Skeletal muscle cell (primary cell): ENCODE measurements at regions not wholly inside any gene's neighbourhood (a gene's known extent, or its start where the extent isn't known, plus 50 kb on each side); places are given as distances from the start of the nearest gene placed in this dataset.

Experiments used
- DNase-seq: peaks from one replicate; pipeline ENCODE4 v3.0.0-alpha.2; 2010; ENCODE audit warnings: low read depth
- H3K4me3 ChIP-seq: 2 replicates; pipeline ENCODE4 v1.5.1; 2011; ENCODE audit warnings: low read depth, mild to moderate bottlenecking, control low read depth, low read length, moderate library complexity

GRCh38 chr2:14816069-14817060 lies 183.8 kb downstream of the LRATD1 start:
- no peak overlapping the region for H3K4me3 ChIP-seq
- DNase-seq, result no peak

- DNase-seq, result no peak
- H3K4me3 ChIP-seq, result no peak overlapping the region
These were observed 185.3 kb downstream of the LRATD1 start for GRCh38 chr2:14817848-14818247.

GRCh38 chr2:14826518-14826917 lies 194.0 kb downstream of the LRATD1 start:
- no peak for DNase-seq

DNA sequence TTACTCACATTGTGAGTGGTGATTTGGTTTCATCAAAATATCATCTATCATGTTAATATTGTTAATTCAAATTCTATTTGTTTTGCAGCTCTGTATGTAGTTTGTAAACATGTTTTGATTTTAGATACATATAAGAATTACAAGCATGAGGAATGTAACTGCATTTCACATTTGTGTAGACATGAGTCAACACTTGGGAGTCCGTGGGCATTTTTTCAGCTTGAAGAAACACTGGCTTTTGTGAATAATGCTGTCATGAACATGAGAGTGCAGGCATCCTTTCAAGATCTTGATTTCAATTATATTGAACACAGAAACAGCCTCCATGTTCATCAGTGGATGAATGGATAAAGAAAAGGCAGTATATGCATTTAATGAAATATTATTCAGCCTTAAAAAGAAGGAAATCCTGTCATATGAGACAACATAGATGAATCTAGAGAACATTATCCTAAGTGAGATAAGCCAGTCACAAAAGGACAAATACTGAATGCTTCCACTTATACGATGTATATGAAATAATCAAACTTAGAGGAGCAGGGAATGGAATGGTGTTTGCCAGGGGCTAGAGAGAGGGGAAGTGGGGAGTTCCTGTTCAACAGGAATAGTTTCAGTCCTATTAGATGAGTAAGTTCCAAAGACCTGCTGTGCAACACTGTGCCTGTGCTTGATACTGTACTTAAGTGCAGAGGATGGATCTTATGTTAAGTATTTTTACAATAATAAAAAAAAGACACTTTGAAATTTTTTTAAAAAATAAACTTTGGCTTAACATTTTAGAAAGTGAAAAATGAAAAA lies 194.9 kb downstream of the LRATD1 start:
- no peak for DNase-seq
- H3K4me3 ChIP-seq, result no peak overlapping the region

More at GRCh38 chr2:14826518-14826917, 194.0 kb downstream of the LRATD1 start:
- no peak overlapping the region for H3K4me3 ChIP-seq

- no peak overlapping the region for H3K4me3 ChIP-seq
- DNase-seq, result no peak
These were observed 195.7 kb downstream of the LRATD1 start for GRCh38 chr2:14828223-14828622.

GRCh38 chr2:14828968-14829367 lies 196.5 kb downstream of the LRATD1 start:
- no peak overlapping the region for H3K4me3 ChIP-seq
- no peak for DNase-seq

DNA sequence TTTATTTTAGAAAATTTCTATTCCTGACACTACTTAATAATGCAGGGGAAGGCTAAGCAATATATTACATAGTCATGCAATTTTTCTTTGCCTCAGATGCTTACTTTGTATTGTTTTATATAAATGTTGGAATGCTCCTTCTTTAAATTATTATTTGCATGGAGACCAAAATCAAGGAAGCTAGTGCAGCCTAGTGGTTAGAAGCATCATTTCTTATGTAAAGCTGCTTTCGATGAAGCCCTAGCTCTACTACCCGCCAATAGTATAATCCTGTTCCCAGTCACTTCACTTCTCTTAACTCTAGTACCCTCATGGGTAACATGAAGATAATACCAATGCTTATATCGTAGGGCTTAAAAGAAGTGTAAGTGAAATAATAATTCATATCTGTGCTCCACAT lies 198.9 kb downstream of the LRATD1 start:
- no peak overlapping the region for H3K4me3 ChIP-seq
- DNase-seq, result no peak

DNA sequence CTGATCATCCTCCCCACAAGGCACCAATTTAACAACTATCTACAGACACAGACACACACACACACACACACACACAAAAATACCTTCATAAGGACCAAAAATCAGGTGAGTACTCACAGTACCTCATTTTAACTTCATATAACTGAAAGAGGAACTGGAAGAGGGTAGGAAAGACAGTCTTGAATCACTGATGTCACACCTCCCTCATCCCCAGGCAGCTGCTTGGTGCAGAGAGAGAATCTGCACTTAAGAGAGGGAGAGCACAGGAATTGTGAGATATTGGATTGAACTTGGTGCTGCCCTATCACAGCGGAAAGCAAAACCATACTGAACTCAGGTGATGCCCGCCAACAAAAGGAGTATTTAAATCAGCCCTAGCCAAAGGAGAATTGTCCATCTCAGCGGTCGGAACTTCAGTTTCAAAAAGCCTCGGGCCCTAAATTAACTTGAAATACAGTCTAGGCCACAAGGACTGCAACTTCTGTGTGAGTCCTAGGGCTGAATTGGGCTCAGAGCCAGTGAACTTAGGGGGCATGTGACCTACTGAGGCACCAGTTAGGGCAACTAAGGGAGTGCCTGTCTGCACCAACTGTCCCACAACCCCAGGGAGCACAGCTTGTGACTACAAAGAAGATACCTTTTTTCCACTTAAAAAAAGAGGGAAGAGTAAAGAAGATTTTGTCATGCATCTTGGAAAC lies 211.1 kb downstream of the LRATD1 start:
- no peak overlapping the region for H3K4me3 ChIP-seq
- DNase-seq, result no peak

DNA sequence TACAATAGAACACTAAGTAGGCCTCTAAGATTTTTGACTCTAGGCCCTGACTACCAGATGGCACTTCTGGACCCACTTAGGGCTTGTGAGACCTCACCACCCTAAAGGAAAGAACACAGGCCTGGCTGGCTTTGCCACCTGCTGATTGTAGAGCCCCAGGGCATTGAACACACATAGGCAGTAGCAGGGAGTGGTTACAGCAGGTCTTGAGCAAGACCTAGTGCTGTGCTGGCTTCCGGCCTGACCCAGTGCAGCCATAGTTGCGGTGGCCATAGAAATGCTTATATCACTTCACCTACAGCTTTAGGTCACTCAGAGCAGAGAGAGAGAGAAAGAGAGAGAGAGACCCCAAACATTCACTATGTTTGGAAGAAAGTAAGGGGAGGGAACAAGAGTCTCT lies 223.2 kb downstream of the LRATD1 start:
- DNase-seq, result no peak
- no peak overlapping the region for H3K4me3 ChIP-seq

DNA sequence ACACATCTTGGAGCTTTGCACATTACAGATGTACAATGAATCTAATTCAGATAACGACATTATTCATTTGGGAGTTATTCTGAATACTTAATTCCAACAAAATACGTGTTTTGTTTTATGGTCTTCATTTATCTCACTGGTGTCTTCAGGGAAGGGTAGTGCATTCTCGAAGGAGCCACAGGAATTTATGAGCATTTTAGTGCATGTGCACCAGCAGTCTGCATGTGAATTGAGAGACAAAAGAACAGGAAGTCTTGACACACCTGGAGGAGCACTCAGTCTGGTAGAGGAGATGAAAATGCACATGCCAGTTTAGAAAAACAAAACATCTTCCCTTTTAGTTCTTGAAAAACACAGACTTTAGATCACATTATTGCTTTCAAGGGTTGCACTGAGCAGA lies 228.7 kb downstream of the LRATD1 start:
- no peak for DNase-seq
- no peak overlapping the region for H3K4me3 ChIP-seq

DNA sequence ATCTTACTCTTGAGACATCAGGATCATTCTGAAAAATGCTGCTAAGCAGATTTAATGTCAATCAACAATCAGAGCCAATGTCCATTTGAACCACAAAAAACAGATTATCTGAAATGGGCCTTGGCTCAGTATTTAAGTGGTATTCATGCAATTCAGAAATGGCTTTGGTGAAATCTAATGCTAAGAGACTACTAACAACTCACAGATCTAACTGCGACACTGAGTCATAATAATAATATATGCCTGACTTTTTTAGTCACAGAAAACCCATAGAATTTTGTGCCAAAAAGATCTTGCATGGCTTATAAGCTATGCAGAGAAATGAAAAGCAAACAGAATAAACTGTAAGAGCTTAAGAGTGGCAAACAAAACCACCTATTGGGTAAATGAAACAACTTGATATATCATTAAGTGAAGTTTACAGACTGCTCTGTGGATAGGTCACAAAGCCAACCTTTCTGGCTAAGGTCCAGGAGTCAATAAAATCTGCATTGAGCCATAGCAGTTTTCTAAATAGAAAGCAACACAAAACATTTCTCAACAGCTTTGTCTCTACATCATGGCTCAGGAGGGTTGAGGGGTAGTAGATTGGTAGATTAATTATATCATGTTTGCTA lies 234.3 kb downstream of the LRATD1 start:
- DNase-seq, result no peak
- H3K4me3 ChIP-seq, result no peak overlapping the region

DNA sequence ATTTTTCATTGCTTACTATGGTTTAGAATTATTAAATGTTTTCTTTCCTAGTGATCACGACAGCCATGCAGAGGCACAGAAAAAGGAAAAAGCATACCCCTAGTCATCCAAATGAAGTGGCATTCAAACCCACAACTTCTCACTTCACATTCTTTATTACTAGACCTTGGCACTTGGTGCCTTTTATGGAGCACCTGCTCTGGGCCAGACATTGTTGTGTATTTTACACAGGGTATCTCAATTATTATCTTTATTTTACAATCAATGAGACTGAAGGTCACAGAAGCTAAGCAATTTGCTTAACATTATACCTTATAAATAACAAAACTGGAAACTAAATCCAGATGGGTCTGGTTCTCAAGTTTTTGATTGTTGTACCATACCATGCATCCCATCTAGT lies 235.3 kb downstream of the LRATD1 start:
- DNase-seq, result no peak
- H3K4me3 ChIP-seq, result no peak overlapping the region

GRCh38 chr2:14872779-14873325 lies 240.3 kb downstream of the LRATD1 start:
- no peak for DNase-seq
- H3K4me3 ChIP-seq, result no peak overlapping the region

DNA sequence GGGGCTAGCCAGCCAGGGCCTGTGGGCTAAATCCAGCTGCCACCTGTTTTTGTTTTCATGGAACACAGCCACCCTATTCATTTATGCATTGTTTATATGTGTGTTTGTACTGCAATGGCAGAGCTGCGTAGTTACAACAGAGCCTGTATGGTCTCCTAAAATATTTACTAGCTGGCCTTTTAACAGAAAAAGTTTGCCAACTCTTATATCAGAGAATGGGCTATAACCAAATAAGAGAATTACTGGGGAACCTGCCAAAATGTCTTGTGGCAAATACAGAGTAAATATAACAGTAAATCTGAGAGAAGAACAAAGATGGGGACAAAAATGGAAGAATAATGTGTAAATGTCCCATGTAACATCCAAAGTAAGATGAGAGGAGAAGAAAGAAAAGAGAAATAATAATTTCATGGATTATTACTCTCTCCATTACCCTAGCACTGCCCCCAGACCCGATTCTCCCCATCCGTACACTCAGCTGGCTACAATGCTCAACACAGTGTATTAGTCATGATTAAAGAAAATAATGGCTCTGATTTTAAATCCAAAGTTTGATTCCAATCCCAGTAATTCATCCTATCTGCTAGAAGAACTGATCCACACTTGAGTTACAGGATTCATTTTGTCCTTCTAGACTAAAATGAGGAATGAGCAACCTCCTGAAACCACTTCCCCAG lies 249.3 kb downstream of the LRATD1 start:
- H3K4me3 ChIP-seq, result no peak overlapping the region
- DNase-seq, result no peak

GRCh38 chr2:14884651-14885050 lies 252.1 kb downstream of the LRATD1 start:
- DNase-seq, result no peak
- no peak overlapping the region for H3K4me3 ChIP-seq

DNA sequence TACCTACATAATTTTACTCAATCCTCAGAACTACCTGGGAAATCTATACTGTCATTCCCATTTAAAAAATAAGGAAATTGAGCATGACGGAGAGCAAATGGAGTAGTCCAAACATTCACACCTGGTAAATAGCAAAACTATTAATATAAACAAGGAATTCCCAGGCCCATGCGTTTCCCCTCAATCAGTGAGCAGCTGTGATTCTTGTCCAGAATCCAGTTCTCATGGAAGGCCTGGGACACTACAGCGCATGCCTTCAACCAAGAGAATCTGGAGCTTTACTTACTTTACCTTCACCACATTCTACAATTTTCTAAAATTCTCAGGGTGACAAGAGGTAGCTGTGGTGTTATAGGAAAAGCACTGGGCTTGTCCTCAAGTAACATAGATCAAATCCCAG lies 259.0 kb downstream of the LRATD1 start:
- no peak overlapping the region for H3K4me3 ChIP-seq
- no peak for DNase-seq

GRCh38 chr2:14896330-14897030 lies 264.0 kb downstream of the LRATD1 start:
- DNase-seq, result peak; percentile 5
- H3K4me3 ChIP-seq, result no peak overlapping the region
